ENCODE measurements at regions not wholly inside any gene's neighbourhood (a gene's known extent, or its start where the extent isn't known, plus 50 kb on each side); places are given as distances from the start of the nearest gene placed in this dataset.
"Not testable (repeated sequence)": the region's sequence is repeated elsewhere in the genome, so short reads cannot be mapped to it uniquely, and the experiment has no call there.

DNA sequence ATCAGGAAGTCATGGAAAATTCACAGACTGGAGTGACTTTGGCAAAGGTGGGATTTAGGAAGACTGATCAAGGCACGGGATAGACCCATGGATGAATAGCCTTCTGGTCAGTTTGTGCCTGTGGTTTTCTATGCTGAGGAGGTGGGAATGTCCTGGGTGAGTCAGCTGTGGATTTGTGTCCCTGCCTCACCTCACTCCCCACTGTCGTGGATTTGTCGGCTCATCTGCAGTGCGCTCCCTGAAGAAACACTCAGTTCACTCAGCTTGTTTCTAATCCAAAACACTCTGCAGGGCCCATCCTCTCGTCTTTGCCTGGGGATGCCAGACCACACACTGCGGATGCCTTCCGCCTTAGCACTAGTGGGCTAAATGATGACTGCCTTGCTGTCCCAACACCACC, 50.2 kb upstream of the TP53BP2 start:
- not testable (repeated sequence) for H3K36me3 Mint-ChIP-seq; ATAC-seq (ENCODE audit: low read depth); H3K4me3 Mint-ChIP-seq; H3K4me1 Mint-ChIP-seq; DNase-seq (ENCODE audit: low spot score in 2 of 2); H3K9me3 Mint-ChIP-seq; H3K27ac Mint-ChIP-seq; H3K27me3 Mint-ChIP-seq
